GM12878 (cell line): ENCODE measurements at regions not wholly inside any gene's neighbourhood (a gene's known extent, or its start where the extent isn't known, plus 50 kb on each side); places are given as distances from the start of the nearest gene placed in this dataset.

Source experiments
- ATAC-seq: fragments of 200-7000 bp; cut with Tn5 transposase; 3 replicates; pipeline ENCODE4 v1.9.1; 2020; ENCODE audit warnings: mild to moderate bottlenecking, moderate library complexity
- BruUV-seq: library from RNA; stranded (reverse); fragments of 400-500 nt; replicated peaks from 2 replicates; lab custom pipeline; 2021; lab: Mats Ljungman, UMichigan
- CTCF ChIA-PET: fragments of 300-600 bp; sonication (Branson Sonifier 250); formaldehyde crosslinking; extraction: SDS; loops from one replicate; lab custom pipeline; 2021; ENCODE audit warnings: inconsistent platforms; lab: Yijun Ruan, JAX
- POLR2A ChIA-PET: fragments of 350-600 bp; formaldehyde crosslinking; extraction: SDS; loops from one replicate; lab custom pipeline; 2021; ENCODE audit warnings: inconsistent platforms; lab: Charles Lee
- RAD21 ChIA-PET: fragments of 300-600 bp; sonication (Branson Sonifier 250); formaldehyde crosslinking; loops from one replicate; lab custom pipeline; 2023; ENCODE audit warnings: antibody characterized with exemption; ENCODE audit not compliant: unreplicated experiment; lab: Charles Lee
- SMC1A ChIA-PET: fragments of 300-600 bp; sonication (Branson Sonifier 250); formaldehyde crosslinking; loops from one replicate; lab custom pipeline; 2023; ENCODE audit not compliant: unreplicated experiment, uncharacterized antibody; lab: Charles Lee
- DNase-seq: peaks from one replicate; pipeline ENCODE4 v3.0.0-alpha.2; 2011; ENCODE audit warnings: low read depth, low spot score
- FAIRE-seq: peaks from 3 replicates; lab custom pipeline; 2011; peaks lifted over from hg19 to GRCh38; lab: Jason Lieb, UNC
- H2AFZ ChIP-seq: 2 replicates; pipeline ENCODE4 v1.6.0; 2011; ENCODE audit warnings: low read depth, low read length, control low read depth; ENCODE audit not compliant: control insufficient read depth
- H3K27ac ChIP-seq: 2 replicates; pipeline ENCODE4 v1.5.1; 2011; ENCODE audit warnings: control low read depth; ENCODE audit not compliant: control insufficient read depth, insufficient read depth
- H3K27me3 ChIP-seq, 2 experiments: replicated peaks in 1 of 2; 2 replicates each; pipeline versions ENCODE4 v1.6.0 to v1.6.1; 2011; ENCODE audit warnings: low read length in 1 of 2; ENCODE audit not compliant: control insufficient read depth in 2 of 2, insufficient read depth in 2 of 2
- H3K36me3 ChIP-seq, 2 experiments: 2 replicates each; pipeline ENCODE4 v1.5.1; 2011; ENCODE audit warnings: low read length in 1 of 2; ENCODE audit not compliant: control insufficient read depth in 2 of 2, insufficient read depth in 2 of 2
- H3K4me1 ChIP-seq: 2 replicates; pipeline ENCODE4 v1.6.1; 2011; ENCODE audit warnings: mild to moderate bottlenecking, low read length, moderate library complexity, mixed read lengths; ENCODE audit not compliant: control insufficient read depth, insufficient read depth
- H3K4me2 ChIP-seq: 2 replicates; pipeline ENCODE4 v1.6.0; 2011; ENCODE audit warnings: control low read depth; ENCODE audit not compliant: control insufficient read depth, insufficient read depth
- H3K4me3 ChIP-seq: fragments of 200-600 bp; sonication (generic); 2 replicates; pipeline ENCODE4 v1.5.1; 2016
- H3K79me2 ChIP-seq: 2 replicates; pipeline ENCODE4 v1.6.0; 2011; ENCODE audit warnings: low read length; ENCODE audit not compliant: control insufficient read depth, insufficient read depth
- H3K9ac ChIP-seq: 2 replicates; pipeline ENCODE4 v1.8.0; 2011; ENCODE audit warnings: low read length, control low read depth, mixed read lengths; ENCODE audit not compliant: control insufficient read depth, insufficient read depth
- H3K9me3 ChIP-seq: replicated peaks from 3 replicates; pipeline ENCODE4 v1.5.1; 2011; ENCODE audit warnings: mild to moderate bottlenecking, low read length; ENCODE audit not compliant: control insufficient read depth, insufficient read depth
- H4K20me1 ChIP-seq: 2 replicates; pipeline ENCODE4 v1.6.0; 2011; ENCODE audit not compliant: control insufficient read depth, insufficient read depth
- CHD1 ChIP-seq: IDR thresholded peaks from 2 replicates; pipeline ENCODE4 v1.6.1; 2012; ENCODE audit warnings: low read depth, low read length, improper control_type of control experiment
- EED ChIP-seq: sonication (generic); IDR thresholded peaks from 2 replicates; pipeline ENCODE4 v1.6.1; 2016; ENCODE audit warnings: antibody characterized with exemption, low read depth
- HDGF ChIP-seq: fragments of 450-650 bp; IDR thresholded peaks from 2 replicates; pipeline ENCODE4 v1.6.1; 2016; ENCODE audit warnings: antibody characterized with exemption
- IKZF1 ChIP-seq: fragments of 450-650 bp; conservative IDR thresholded peaks from 2 replicates; pipeline ENCODE4 v1.6.1; 2017; ENCODE audit warnings: antibody characterized with exemption, mild to moderate bottlenecking
- NFIC ChIP-seq: IDR thresholded peaks from 2 replicates; pipeline ENCODE4 v1.6.1; 2012; ENCODE audit warnings: low read depth, mild to moderate bottlenecking, inconsistent platforms, low read length, moderate library complexity
- NR2C2 ChIP-seq: IDR thresholded peaks from 2 replicates; pipeline ENCODE4 v1.6.1; 2011; ENCODE audit warnings: borderline replicate concordance, low read depth; ENCODE audit not compliant: control insufficient read depth, insufficient read length
- WGBS: methylation state at CpG from one replicate; pipeline ENCODE4 v1.1.6; 2016; ENCODE audit warnings: low lambda C conversion rate; ENCODE audit not compliant: insufficient replicate concordance, insufficient coverage; ENCODE audit errors: missing lambda C conversion rate; 5-methylcytosine and 5-hydroxymethylcytosine counted together
- in situ Hi-C: fragments of 300-500 bp; cut with MboI; formaldehyde crosslinking; loops from 9 replicates; pipeline ENCODE4 v1.14.3; 2018; ENCODE audit warnings: mixed read lengths
- intact Hi-C: fragments of 100-400 bp; cut with micrococcal nuclease; formaldehyde crosslinking; loops from one replicate; pipeline ENCODE4 v1.14.2; 2022; ENCODE audit not compliant: unreplicated experiment
- TF ChIP-seq, protein P1 (sequence below): fragments of 450-650 bp; conservative IDR thresholded peaks from 2 replicates; pipeline ENCODE4 v1.6.1; 2017; ENCODE audit warnings: mild to moderate bottlenecking, moderate library complexity
- TF ChIP-seq, protein P2 (sequence below): fragments of 450-650 bp; formaldehyde crosslinking; IDR thresholded peaks from 2 replicates; pipeline ENCODE4 v1.5.0; 2022; ENCODE audit warnings: mild to moderate bottlenecking, missing genetic modification characterization

DNA sequence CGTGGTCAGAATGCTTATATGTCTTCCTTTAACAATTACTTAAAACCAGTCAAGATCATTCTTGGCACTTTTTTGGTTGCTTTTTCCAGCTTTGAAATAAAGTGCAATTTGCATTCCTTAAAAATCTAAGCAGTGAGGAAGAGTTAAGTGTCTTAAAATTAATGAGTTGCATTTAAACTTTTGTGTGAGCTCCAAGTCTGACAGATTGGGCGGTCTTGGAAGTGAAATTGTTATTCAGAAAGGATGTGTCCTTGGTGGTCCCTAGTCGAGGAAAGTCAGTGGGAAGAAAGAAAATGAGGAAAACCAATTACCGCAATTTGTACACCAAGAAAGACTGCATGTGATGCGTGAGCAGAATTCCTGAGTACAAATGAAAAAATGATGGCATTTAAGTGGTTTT lies 132.5 kb downstream of the HHIPL2 start (continued):
- TF ChIP-seq, protein P1, sequence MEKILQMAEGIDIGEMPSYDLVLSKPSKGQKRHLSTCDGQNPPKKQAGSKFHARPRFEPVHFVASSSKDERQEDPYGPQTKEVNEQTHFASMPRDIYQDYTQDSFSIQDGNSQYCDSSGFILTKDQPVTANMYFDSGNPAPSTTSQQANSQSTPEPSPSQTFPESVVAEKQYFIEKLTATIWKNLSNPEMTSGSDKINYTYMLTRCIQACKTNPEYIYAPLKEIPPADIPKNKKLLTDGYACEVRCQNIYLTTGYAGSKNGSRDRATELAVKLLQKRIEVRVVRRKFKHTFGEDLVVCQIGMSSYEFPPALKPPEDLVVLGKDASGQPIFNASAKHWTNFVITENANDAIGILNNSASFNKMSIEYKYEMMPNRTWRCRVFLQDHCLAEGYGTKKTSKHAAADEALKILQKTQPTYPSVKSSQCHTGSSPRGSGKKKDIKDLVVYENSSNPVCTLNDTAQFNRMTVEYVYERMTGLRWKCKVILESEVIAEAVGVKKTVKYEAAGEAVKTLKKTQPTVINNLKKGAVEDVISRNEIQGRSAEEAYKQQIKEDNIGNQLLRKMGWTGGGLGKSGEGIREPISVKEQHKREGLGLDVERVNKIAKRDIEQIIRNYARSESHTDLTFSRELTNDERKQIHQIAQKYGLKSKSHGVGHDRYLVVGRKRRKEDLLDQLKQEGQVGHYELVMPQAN = no peak
- TF ChIP-seq HDGF = no peak

DNA sequence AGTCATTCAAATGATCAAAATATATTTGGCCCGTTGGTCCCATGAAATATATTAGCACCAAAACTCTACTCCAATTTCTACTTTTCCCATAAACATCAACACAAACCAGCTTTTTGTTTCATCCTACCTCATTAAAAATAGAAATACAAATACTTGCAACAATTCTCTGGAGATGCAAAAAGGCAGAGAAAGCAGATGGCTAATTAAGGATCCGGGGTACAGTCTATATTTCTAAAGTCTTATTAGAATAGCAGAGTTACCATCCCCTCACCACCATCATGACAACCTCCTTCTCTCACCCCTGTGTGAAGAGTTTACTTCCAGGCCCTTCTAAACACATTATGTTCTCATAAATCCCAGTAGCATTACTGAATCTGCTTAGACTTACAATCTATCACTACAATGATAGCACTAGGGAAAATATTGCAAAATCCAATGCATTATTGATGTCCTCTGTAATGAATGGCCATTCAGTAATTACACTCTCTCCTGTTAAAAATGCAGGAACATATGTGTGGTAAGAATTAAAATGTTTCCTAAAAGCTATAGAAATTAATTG lies 133.8 kb downstream of the HHIPL2 start:
- RAD21 ChIA-PET = no interaction called here
- H4K20me1 ChIP-seq = no peaks in the 10 kb centered on the region
- ATAC-seq (no peak), FAIRE-seq (no peak)
- 77% methylated on average over 2 of the region's 2 CpGs for WGBS
- H2AFZ ChIP-seq = no peak overlapping the region
- in situ Hi-C loops = no loop called here
- no peak overlapping the region for H3K27ac ChIP-seq
- H3K4me1 ChIP-seq = no peaks in the 10 kb centered on the region
- H3K9me3 ChIP-seq = no peaks in the 10 kb centered on the region
- no peak overlapping the region for H3K4me2 ChIP-seq
- H3K36me3 ChIP-seq = no peaks in the 10 kb centered on the region
- intact Hi-C loops = no loop called here
- no TSS peak for BruUV-seq
- H3K4me3 ChIP-seq = no peak overlapping the region
- TF ChIP-seq NFIC (no peak), IKZF1 (no peak), CHD1 (no peak), EED (no peak), NR2C2 (no peak)
- TF ChIP-seq, protein P2, sequence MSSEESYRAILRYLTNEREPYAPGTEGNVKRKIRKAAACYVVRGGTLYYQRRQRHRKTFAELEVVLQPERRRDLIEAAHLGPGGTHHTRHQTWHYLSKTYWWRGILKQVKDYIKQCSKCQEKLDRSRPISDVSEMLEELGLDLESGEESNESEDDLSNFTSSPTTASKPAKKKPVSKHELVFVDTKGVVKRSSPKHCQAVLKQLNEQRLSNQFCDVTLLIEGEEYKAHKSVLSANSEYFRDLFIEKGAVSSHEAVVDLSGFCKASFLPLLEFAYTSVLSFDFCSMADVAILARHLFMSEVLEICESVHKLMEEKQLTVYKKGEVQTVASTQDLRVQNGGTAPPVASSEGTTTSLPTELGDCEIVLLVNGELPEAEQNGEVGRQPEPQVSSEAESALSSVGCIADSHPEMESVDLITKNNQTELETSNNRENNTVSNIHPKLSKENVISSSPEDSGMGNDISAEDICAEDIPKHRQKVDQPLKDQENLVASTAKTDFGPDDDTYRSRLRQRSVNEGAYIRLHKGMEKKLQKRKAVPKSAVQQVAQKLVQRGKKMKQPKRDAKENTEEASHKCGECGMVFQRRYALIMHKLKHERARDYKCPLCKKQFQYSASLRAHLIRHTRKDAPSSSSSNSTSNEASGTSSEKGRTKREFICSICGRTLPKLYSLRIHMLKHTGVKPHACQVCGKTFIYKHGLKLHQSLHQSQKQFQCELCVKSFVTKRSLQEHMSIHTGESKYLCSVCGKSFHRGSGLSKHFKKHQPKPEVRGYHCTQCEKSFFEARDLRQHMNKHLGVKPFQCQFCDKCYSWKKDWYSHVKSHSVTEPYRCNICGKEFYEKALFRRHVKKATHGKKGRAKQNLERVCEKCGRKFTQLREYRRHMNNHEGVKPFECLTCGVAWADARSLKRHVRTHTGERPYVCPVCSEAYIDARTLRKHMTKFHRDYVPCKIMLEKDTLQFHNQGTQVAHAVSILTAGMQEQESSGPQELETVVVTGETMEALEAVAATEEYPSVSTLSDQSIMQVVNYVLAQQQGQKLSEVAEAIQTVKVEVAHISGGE = no peak
- TF ChIP-seq, all 136 proteins: peak for 0
- CTCF ChIA-PET = no interaction called here
- H3K79me2 ChIP-seq = no peaks in the 10 kb centered on the region
- DNase-seq = no peak
- POLR2A ChIA-PET = no interaction called here
- SMC1A ChIA-PET = no interaction called here
- H3K9ac ChIP-seq = no peak overlapping the region
- no peaks in the 10 kb centered on the region for H3K27me3 ChIP-seq
